Hepatic stellate cell (primary cell): ENCODE measurements at regions not wholly inside any gene's neighbourhood (a gene's known extent, or its start where the extent isn't known, plus 50 kb on each side); places are given as distances from the start of the nearest gene placed in this dataset.
"Not testable (repeated sequence)": the region's sequence is repeated elsewhere in the genome, so short reads cannot be mapped to it uniquely, and the experiment has no call there.

Source experiments
- DNase-seq: peaks from one replicate; pipeline ENCODE4 v3.0.0; 2011; ENCODE audit warnings: low spot score

- no peak for DNase-seq
Measured at GRCh38 chr7:50854831-50855230, 72.1 kb upstream of the GRB10 start.

DNA sequence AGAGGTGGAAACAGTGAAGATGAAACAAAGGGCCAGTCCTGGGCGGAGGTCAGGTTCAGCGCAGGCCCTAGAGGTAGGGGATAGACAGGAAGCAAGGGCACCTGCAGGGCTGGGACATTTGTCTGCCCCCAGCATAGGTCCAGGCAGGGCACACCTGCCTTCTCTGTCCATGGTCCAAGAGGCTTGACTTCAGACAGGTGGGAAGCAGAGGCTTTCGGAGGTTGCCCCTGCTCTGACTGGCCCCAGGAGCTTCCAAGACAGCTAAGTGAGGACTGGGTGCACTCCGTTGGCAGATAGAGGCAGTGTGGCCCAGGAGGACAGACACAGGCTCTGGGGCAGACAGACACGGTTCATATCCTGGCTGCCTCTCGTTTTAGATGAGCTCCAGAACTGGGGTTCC lies 71.6 kb upstream of the GRB10 start:
- no peak for DNase-seq

GRCh38 chr7:50853311-50853710 lies 70.6 kb upstream of the GRB10 start:
- no peak for DNase-seq

- no peak for DNase-seq
Measured at GRCh38 chr7:50852901-50853300, 70.2 kb upstream of the GRB10 start.

DNA sequence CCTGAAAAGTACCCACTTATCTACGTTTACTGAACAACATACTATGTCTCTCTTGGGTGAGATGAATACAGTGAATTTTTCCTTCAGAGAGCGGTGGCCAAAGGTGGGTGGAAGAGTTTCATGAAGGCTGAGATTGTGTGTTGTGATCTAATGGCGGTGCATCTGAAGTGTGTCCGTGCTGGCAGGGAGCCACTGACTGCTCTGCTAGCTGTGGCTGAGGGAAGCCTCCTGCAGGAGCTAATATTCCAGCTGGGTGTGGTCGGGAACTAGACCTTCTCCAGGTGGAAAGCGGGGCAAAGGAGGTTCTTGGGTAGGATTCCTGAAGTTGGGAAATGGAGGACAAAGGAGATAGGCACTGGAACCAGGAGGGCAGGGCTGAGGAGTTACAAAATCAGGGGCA lies 69.2 kb upstream of the GRB10 start:
- no peak for DNase-seq

DNA sequence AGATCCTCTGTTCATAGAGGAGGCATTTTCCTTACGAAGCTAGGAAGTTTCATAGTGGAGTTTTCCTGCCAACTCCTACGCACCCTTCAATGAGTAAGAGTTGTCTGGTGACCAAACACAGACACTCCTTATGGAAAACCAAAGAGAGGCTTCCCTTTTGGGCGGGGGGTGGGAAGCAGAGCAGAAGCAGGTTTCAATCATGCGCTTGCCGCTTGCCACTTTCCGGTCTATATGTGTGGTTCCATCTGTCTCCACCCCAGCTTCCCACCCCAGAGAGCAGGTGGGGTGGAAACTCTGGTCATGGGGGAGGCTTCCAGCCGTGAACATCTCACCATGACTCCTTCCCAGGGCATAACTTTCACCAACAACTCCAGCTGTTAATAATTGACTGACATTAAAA lies 68.8 kb upstream of the GRB10 start:
- no peak for DNase-seq

DNA sequence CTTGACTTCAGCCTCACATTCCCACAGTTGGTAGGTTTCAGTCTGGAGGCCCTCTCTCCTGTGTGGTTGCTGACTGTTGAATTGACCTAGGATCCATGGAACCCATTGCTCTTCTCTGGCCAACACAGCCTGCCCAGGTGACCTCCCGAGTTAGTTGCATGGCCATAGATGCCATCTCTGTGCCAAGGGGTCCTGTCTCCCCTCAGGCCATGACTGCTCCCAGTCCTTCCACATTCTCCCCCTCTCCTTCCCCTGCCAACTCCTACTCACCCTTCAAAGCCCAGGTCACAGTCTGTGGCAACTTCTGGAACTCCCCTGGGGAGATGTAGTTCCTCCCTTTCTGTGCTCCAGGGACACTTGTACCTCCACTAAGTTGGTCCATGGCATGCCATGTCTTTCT lies 67.3 kb upstream of the GRB10 start:
- DNase-seq = no peak

DNA sequence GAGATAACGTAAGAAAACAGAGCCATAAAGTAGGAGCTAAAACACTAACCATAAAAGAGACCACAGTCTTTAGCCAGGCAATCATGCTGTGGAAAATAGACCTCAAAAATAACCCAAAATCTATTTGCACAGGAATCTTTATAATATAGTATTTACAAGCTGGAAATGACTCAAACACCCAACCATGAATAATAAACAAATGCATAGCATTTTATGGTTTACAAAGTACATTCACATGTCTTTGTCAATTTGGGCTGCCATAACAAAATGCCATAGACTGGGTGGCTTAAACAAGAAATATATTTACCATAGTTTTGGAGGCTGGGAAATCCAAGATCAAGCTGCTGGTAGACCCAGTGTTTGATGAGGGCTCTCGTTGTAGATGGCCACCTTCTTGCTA lies 65.5 kb upstream of the GRB10 start:
- DNase-seq = no peak

GRCh38 chr7:50844861-50845260 lies 62.2 kb upstream of the GRB10 start:
- DNase-seq = not testable (repeated sequence)

DNA sequence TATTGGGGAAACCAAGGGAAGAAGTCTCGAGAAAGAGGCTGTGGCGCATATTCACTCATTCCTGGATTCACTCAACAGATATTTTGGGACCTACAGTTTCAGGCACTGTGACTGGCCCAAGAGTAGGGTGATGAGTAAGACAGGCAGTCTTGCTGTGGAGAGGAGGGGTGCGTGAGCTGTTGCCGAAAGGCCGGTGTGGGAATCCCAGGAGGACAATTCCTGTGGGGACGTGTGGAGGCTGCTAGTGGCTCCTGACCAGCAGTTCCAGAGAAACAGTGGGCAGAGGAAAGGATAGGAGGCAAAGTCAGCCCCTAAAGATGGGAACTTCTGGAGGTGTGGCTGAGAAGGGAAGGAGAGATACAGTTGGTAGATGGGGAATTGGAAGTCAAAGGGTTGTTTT lies 59.3 kb upstream of the GRB10 start:
- DNase-seq = no peak

DNA sequence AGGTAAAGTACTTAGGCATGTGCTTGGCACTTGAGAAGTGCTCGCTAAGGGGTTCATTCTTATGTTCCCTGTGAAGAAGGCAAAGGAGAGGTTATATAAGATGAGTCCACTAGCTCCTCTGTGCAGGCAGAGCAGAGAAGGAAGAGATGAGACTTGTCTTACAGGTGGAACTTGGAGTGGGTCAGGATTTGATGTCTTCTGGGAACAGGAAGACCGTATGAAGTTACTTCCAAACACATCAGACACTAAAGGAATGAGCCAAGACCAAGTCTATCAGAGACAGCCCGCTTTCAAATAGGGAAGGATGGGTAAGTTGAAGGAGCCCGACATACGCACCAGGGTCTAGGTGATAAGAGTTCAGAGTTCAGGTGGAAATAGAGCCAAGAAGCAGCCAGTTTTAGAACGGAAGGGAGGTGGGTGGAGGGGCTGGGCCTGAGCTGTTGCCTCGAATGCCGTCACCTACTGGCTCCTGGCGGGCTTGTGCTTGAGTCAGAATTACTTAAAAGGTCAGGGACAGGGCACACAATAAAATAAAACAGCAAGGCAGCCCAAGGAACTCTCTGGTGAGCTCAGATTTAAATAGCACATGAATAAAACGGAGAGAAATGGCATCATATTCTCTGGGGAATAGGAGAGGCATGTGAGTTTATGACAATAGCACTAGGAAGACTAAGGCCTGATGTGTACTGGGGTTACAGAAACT lies 56.1 kb upstream of the GRB10 start:
- peak; percentile 40 for DNase-seq

DNA sequence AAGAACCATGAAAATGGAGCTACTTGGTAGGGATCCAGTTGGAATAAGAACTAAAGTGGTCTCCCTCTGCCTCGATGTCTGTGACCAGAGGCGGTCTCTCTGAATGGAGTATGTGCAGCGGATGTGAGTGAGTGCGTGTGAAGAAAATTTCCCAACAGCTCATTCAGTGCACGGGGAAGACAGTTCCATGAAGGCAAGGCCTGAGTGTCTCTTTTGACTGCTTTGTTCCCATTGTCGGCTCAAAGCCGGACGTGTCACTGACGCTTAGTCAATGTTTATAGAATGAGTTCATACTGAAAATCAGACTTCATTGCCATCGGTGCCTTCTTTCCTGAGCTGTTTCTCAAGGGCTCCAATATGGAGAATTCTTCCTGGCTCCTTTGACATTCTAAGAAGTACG lies 55.3 kb upstream of the GRB10 start:
- peak; percentile 24 for DNase-seq

DNA sequence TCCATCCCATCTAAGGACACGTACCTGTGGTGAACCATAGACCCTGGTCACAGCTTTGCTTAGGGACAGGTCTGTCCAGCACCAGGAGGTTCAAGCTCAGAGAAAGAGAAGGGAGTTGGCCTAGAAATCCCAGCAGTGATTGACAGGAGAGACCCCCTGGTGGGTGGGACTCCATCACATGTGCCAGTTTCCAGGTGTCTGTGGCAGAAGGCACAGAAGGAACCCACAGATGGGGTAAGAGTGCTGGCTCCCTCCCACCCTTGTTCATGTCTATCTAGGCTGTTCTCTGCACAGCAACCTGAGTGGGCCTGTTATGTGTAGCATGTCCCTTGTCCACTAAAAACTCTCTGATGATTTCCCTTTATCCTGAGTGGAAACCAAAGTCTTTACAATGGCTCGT lies 54.0 kb upstream of the GRB10 start:
- no peak for DNase-seq

DNA sequence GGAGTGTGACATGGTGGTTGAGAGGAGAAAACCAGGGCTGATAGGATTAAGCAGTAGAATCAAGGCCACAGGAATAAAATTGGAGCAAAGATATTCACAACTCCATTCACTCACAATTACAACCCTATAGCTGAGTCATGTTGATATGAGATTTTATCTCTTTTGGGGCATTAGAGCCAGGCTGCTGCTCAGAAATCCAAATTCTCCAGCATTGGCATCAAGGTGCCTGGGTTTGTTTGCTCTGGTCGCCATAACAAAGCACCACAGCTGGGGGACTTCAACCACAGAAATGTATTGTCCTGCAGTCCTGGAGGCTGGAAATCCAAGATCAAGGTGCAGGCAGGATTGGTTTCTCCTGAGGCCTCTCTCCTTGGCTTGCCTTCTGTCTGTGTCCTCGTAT lies 52.5 kb upstream of the GRB10 start:
- no peak for DNase-seq

- no peak for DNase-seq
Measured at GRCh38 chr7:50834679-50835078, 52.0 kb upstream of the GRB10 start.

- DNase-seq = no peak
Measured at GRCh38 chr7:50834031-50834535, 51.4 kb upstream of the GRB10 start.

DNA sequence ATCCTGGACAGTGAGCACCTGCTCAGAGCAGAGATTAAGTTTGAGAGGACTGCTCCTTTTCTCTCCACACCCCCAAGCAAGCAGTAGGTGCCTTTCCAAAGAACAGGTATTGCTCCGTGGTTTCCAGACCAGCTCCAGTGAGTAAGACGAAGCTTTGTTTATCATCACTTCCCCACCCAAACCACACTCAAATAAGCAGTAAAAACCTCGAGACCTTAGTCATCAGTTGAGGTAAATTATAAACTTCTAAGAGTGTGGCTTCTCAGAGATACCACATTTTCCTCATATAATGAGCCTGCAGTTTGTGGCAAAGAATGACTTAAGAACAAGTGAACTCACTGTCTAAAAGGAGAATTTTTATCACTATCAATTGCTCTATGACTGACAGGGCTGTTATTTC lies 50.0 kb upstream of the GRB10 start:
- no peak for DNase-seq
